Small intestine (tissue), 7 donors: ENCODE measurements at regions not wholly inside any gene's neighbourhood (a gene's known extent, or its start where the extent isn't known, plus 50 kb on each side); places are given as distances from the start of the nearest gene placed in this dataset.
"Not testable (repeated sequence)": the region's sequence is repeated elsewhere in the genome, so short reads cannot be mapped to it uniquely, and the experiment has no call there.

Experiments
- DNase-seq, 2 donors: peaks; one replicate each; pipeline versions ENCODE4 v3.0.0 to v3.0.0-alpha.2; 2013
- FAIRE-seq: peaks from 2 replicates; lab custom pipeline; 2012; peaks lifted over from hg19 to GRCh38; lab: Jason Lieb, UNC
- H3K27ac ChIP-seq, 3 donors: one replicate each; pipeline ENCODE4 v1.5.1; 2013; ENCODE audit warnings: low read length in 2 of 3, mild to moderate bottlenecking in 2 of 3, control low read depth in 1 of 3, inconsistent platforms in 1 of 3, low read depth in 1 of 3, moderate library complexity in 1 of 3
- H3K27me3 ChIP-seq, 3 donors: one replicate each; pipeline ENCODE4 v1.6.1; 2013; ENCODE audit warnings: low read length in 3 of 3, inconsistent platforms in 1 of 3; ENCODE audit not compliant: control insufficient read depth in 3 of 3, insufficient read depth in 3 of 3
- H3K36me3 ChIP-seq, 3 donors: one replicate each; pipeline ENCODE4 v1.6.1; 2013; ENCODE audit warnings: low read length in 3 of 3, inconsistent platforms in 1 of 3, low read depth in 1 of 3, mild to moderate bottlenecking in 1 of 3, moderate library complexity in 1 of 3; ENCODE audit not compliant: control insufficient read depth in 3 of 3, insufficient read depth in 2 of 3
- H3K4me1 ChIP-seq, 3 donors: one replicate each; pipeline ENCODE4 v1.6.1; 2013; ENCODE audit warnings: low read length in 2 of 3, inconsistent platforms in 1 of 3, low read depth in 1 of 3, mild to moderate bottlenecking in 1 of 3, moderate library complexity in 1 of 3; ENCODE audit not compliant: control insufficient read depth in 3 of 3, insufficient read depth in 2 of 3
- H3K4me3 ChIP-seq, 3 donors: one replicate each; pipeline ENCODE4 v1.5.1; 2013; ENCODE audit warnings: low read length in 3 of 3, control low read depth in 1 of 3, inconsistent platforms in 1 of 3, low read depth in 1 of 3, mild to moderate bottlenecking in 1 of 3, moderate library complexity in 1 of 3
- H3K9me3 ChIP-seq, 2 donors: one replicate each; pipeline ENCODE4 v1.6.1; 2013; ENCODE audit warnings: low read depth in 1 of 2, low read length in 1 of 2; ENCODE audit not compliant: control insufficient read depth in 2 of 2, insufficient read depth in 1 of 2
- WGBS, 3 donors: extraction: QIAGEN DNeasy Blood & Tissue Kit; methylation state at CpG; one replicate each; pipeline ENCODE4 v1.1.7; 2013; 5-methylcytosine and 5-hydroxymethylcytosine counted together
- donor health status: healthy with polysubstance abuse.
- donor health status: control.
- donor health status: control.
- donor health status: Bipolar disorder and iron deficiency.
- donor health status: healthy.

- not testable (repeated sequence) for H3K4me3 ChIP-seq, H3K4me1 ChIP-seq, H3K27ac ChIP-seq, DNase-seq, H3K36me3 ChIP-seq, H3K27me3 ChIP-seq, FAIRE-seq, H3K9me3 ChIP-seq
- 87 to 95% (median 88%) methylated on average over 3 of the region's 3 CpGs for WGBS, 3 donors
Observed at GRCh38 chr9:97158722-97159121, 119.8 kb upstream of the CTSV start.

- WGBS, 3 donors, result 95 to 96% (median 96%) methylated on average over 5 of the region's 5 CpGs
- H3K36me3 ChIP-seq, H3K27me3 ChIP-seq, H3K27ac ChIP-seq, H3K4me3 ChIP-seq, H3K9me3 ChIP-seq, DNase-seq, H3K4me1 ChIP-seq, FAIRE-seq: not testable (repeated sequence)
Observed at GRCh38 chr9:97155441-97155840, 116.5 kb upstream of the CTSV start.

DNA sequence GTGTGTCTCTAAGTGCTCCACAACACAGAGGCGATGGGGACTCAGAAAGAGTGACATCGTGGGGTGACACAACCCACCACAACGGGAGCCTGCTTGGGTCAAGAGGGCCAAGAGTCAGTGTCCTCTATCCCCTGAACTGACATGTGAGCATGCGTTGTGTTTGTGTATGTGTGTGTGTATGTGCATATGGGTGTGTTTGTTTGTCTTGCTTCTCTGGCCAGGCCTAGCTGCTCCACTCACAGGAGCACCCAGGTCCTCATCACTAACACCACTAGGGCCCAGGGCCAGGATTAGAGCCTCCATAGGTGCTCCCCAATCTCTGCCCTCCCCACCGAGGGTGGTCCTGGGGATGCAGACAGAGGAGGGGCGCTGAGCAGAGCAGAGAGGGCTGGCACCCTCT is 115.0 kb upstream of the CTSV start:
- Histone ChIP-seq H3K4me1 (peaks cover 0 to 13% (median 0%) of the 10 kb centered on the region in 3 donors), H3K27ac (no peak overlapping the region), H3K27me3 (no peaks in the 10 kb centered on the region), H3K4me3 (no peak overlapping the region), H3K9me3 (no peaks in the 10 kb centered on the region), H3K36me3 (no peaks in the 10 kb centered on the region)
- FAIRE-seq, result no peak
- no peak for DNase-seq
- whole genome bisulfite sequencing, 3 donors, result 87 to 89% (median 88%) methylated on average over 6 of the region's 6 CpGs

- WGBS, 3 donors, result 79 to 89% (median 86%) methylated on average over 5 of the region's 5 CpGs
- not testable (repeated sequence) for DNase-seq, H3K27me3 ChIP-seq, H3K9me3 ChIP-seq, H3K4me3 ChIP-seq, FAIRE-seq, H3K27ac ChIP-seq, H3K36me3 ChIP-seq
- H3K4me1 ChIP-seq, result peaks cover 0 to 13% (median 0%) of the 10 kb centered on the region in 3 donors
Observed at GRCh38 chr9:97153160-97153559, 114.2 kb upstream of the CTSV start.

- H3K27ac ChIP-seq, result peak overlapping the region in 1 of 3 donors; percentile 65
- not testable (repeated sequence) for H3K4me3 ChIP-seq, H3K9me3 ChIP-seq, FAIRE-seq, H3K36me3 ChIP-seq, H3K27me3 ChIP-seq
- WGBS, 3 donors, result 48 to 76% (median 63%) methylated on average over 2 of the region's 2 CpGs
- H3K4me1 ChIP-seq, result peaks cover 0 to 13% (median 0%) of the 10 kb centered on the region in 3 donors
- peak; percentile 28 to 67 for DNase-seq
Observed at GRCh38 chr9:97150471-97150870, 111.5 kb upstream of the CTSV start.

GRCh38 chr9:97148428-97148827 is 109.5 kb upstream of the CTSV start:
- not testable (repeated sequence) for H3K9me3 ChIP-seq, H3K27me3 ChIP-seq, H3K36me3 ChIP-seq, FAIRE-seq, DNase-seq, H3K4me3 ChIP-seq, H3K27ac ChIP-seq
- H3K4me1 ChIP-seq, result peaks cover 0 to 13% (median 0%) of the 10 kb centered on the region in 3 donors
- WGBS, 3 donors, result 84 to 89% (median 86%) methylated on average over 3 of the region's 3 CpGs

- H3K27ac ChIP-seq, FAIRE-seq: not testable (repeated sequence)
Observed at GRCh38 chr9:97145680-97146079, 106.7 kb upstream of the CTSV start.

GRCh38 chr9:97140566-97140965 is 101.6 kb upstream of the CTSV start:
- no peaks in the 10 kb centered on the region for H3K9me3 ChIP-seq
- no peak overlapping the region for H3K4me3 ChIP-seq
- FAIRE-seq, result no peak
- no peaks in the 10 kb centered on the region for H3K27me3 ChIP-seq
- no peaks in the 10 kb centered on the region for H3K36me3 ChIP-seq
- H3K4me1 ChIP-seq, result no peaks in the 10 kb centered on the region
- no peak overlapping the region for H3K27ac ChIP-seq
- WGBS, 3 donors, result 53 to 62% (median 53%) methylated on average over 2 of the region's 2 CpGs
- no peak for DNase-seq

More at GRCh38 chr9:97145680-97146079, 106.7 kb upstream of the CTSV start:
- not testable (repeated sequence) for H3K9me3 ChIP-seq, H3K4me1 ChIP-seq, DNase-seq, H3K27me3 ChIP-seq, H3K36me3 ChIP-seq, H3K4me3 ChIP-seq

DNA sequence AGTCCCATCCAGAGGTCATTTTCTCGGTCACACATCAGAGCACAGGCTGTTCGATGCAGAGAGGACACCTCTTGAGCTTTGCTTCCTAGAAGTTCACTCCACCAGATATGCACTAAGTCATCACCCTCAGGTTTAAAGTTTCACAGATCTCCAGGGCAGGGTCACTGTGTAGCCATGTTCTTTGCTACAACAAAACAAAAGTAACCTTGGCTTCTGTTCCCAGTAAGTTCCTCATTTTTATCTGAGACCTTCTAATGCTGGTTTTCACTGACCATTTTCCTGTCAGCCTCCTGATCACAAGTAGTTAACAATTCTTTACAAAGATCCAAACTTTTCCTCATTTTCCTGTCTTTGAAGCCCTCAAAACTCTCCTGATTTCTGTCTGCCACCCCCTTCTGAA is 97.5 kb upstream of the CTSV start:
- no peak overlapping the region for H3K4me3 ChIP-seq
- H3K36me3 ChIP-seq, result no peaks in the 10 kb centered on the region
- H3K27me3 ChIP-seq, result no peaks in the 10 kb centered on the region
- DNase-seq (peak in 1 of 2 donors; percentile 28), FAIRE-seq (no peak)
- no peak overlapping the region for H3K27ac ChIP-seq
- no peaks in the 10 kb centered on the region for H3K9me3 ChIP-seq
- no peaks in the 10 kb centered on the region for H3K4me1 ChIP-seq
- 63 to 86% (median 65%) methylated on average over 2 of the region's 2 CpGs for WGBS, 3 donors
